GM20431 (cell line): ENCODE measurements at regions not wholly inside any gene's neighbourhood (a gene's known extent, or its start where the extent isn't known, plus 50 kb on each side); places are given as distances from the start of the nearest gene placed in this dataset.

Experiments used
- in situ Hi-C: fragments of 300-500 bp; cut with MseI, MboI; formaldehyde crosslinking; loops from one replicate; pipeline ENCODE4 v1.15.0; 2020; ENCODE audit warnings: low sequenced_read_pairs; ENCODE audit not compliant: unreplicated experiment

GRCh38 chr5:167511276-167511675 is 780.2 kb upstream of the WWC1 start:
- in situ Hi-C loops: no loop called here

- in situ Hi-C loops: no loop called here
These were observed 779.3 kb upstream of the WWC1 start for GRCh38 chr5:167512111-167512510.

- in situ Hi-C loops: no loop called here
These were observed 778.1 kb upstream of the WWC1 start for GRCh38 chr5:167513381-167513780.

- in situ Hi-C loops: no loop called here
These were observed 777.0 kb upstream of the WWC1 start for GRCh38 chr5:167514461-167514860.

- in situ Hi-C loops: no loop called here
These were observed 766.4 kb upstream of the WWC1 start for GRCh38 chr5:167525004-167525403.

GRCh38 chr5:167528651-167529050 is 762.8 kb upstream of the WWC1 start:
- in situ Hi-C loops: no loop called here

- in situ Hi-C loops: no loop called here
These were observed 760.9 kb upstream of the WWC1 start for GRCh38 chr5:167530548-167530947.

GRCh38 chr5:167533814-167534795 is 757.3 kb upstream of the WWC1 start:
- in situ Hi-C loops: no loop called here

- in situ Hi-C loops: no loop called here
These were observed 751.7 kb upstream of the WWC1 start for GRCh38 chr5:167539747-167540146.

GRCh38 chr5:167546270-167546669 is 745.2 kb upstream of the WWC1 start:
- in situ Hi-C loops: no loop called here

GRCh38 chr5:167552356-167552755 is 739.1 kb upstream of the WWC1 start:
- in situ Hi-C loops: no loop called here

GRCh38 chr5:167553511-167553910 is 737.9 kb upstream of the WWC1 start:
- in situ Hi-C loops: no loop called here

GRCh38 chr5:167554564-167555290 is 736.7 kb upstream of the WWC1 start:
- in situ Hi-C loops: no loop called here

- in situ Hi-C loops: no loop called here
These were observed 735.8 kb upstream of the WWC1 start for GRCh38 chr5:167555565-167556166.

- in situ Hi-C loops: no loop called here
These were observed 734.1 kb upstream of the WWC1 start for GRCh38 chr5:167557359-167557758.

GRCh38 chr5:167561796-167562195 is 729.6 kb upstream of the WWC1 start:
- in situ Hi-C loops: no loop called here

GRCh38 chr5:167564275-167564674 is 727.2 kb upstream of the WWC1 start:
- in situ Hi-C loops: no loop called here

- in situ Hi-C loops: no loop called here
These were observed 726.1 kb upstream of the WWC1 start for GRCh38 chr5:167565189-167565954.

- in situ Hi-C loops: no loop called here
These were observed 721.0 kb upstream of the WWC1 start for GRCh38 chr5:167570431-167570830.

- in situ Hi-C loops: no loop called here
These were observed 719.6 kb upstream of the WWC1 start for GRCh38 chr5:167571824-167572223.
